Bronchial epithelial cell (primary cell): ENCODE measurements at regions not wholly inside any gene's neighbourhood (a gene's known extent, or its start where the extent isn't known, plus 50 kb on each side); places are given as distances from the start of the nearest gene placed in this dataset.
"Not testable (repeated sequence)": the region's sequence is repeated elsewhere in the genome, so short reads cannot be mapped to it uniquely, and the experiment has no call there.

Source experiments
- DNase-seq: peaks from one replicate; pipeline ENCODE4 v3.0.0-alpha.2; 2010; ENCODE audit warnings: low read depth
- FAIRE-seq: peaks from 2 replicates; lab custom pipeline; 2011; peaks lifted over from hg19 to GRCh38; lab: Jason Lieb, UNC
- H3K27me3 ChIP-seq: 2 replicates; pipeline ENCODE4 v1.5.1; 2011; ENCODE audit warnings: low read length; ENCODE audit not compliant: control insufficient read depth, insufficient read depth
- H3K36me3 ChIP-seq: 2 replicates; pipeline ENCODE4 v1.5.1; 2011; ENCODE audit warnings: low read length; ENCODE audit not compliant: control insufficient read depth, insufficient read depth
- H3K4me3 ChIP-seq: 2 replicates; pipeline ENCODE4 v1.5.1; 2011; ENCODE audit warnings: mild to moderate bottlenecking, low read depth, low read length, control low read depth
- TF ChIP-seq, protein P1 (sequence below): IDR thresholded peaks from 2 replicates; pipeline ENCODE4 v1.5.1; 2011; ENCODE audit warnings: mild to moderate bottlenecking, moderate library complexity, low read length, control low read depth, inconsistent platforms; ENCODE audit not compliant: insufficient read depth, severe bottlenecking

DNA sequence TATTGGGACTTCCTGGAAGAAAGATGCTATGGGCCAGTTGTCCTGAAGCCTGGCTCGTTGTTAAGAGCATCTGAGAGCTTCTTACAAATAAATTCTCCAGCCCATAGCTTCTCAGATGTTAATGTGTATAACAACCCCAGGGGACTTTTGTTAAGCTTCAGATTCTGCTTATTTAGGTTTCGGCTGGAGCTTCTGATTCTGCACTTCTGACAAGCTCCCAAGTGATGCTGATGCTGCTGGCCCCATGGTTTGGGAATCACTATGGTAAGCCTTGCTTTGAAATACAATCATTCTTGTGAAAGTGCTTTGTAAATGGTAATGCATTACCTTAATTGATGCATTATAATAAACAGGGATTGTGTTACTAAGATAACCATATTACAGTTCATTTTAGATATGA, 281.8 kb upstream of the PLD5 start:
- Histone ChIP-seq H3K4me3 (no peak overlapping the region), H3K27me3 (no peaks in the 10 kb centered on the region), H3K36me3 (no peaks in the 10 kb centered on the region)
- DNase-seq: no peak
- FAIRE-seq: no peak
- TF ChIP-seq, protein P1, sequence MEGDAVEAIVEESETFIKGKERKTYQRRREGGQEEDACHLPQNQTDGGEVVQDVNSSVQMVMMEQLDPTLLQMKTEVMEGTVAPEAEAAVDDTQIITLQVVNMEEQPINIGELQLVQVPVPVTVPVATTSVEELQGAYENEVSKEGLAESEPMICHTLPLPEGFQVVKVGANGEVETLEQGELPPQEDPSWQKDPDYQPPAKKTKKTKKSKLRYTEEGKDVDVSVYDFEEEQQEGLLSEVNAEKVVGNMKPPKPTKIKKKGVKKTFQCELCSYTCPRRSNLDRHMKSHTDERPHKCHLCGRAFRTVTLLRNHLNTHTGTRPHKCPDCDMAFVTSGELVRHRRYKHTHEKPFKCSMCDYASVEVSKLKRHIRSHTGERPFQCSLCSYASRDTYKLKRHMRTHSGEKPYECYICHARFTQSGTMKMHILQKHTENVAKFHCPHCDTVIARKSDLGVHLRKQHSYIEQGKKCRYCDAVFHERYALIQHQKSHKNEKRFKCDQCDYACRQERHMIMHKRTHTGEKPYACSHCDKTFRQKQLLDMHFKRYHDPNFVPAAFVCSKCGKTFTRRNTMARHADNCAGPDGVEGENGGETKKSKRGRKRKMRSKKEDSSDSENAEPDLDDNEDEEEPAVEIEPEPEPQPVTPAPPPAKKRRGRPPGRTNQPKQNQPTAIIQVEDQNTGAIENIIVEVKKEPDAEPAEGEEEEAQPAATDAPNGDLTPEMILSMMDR: no peak

DNA sequence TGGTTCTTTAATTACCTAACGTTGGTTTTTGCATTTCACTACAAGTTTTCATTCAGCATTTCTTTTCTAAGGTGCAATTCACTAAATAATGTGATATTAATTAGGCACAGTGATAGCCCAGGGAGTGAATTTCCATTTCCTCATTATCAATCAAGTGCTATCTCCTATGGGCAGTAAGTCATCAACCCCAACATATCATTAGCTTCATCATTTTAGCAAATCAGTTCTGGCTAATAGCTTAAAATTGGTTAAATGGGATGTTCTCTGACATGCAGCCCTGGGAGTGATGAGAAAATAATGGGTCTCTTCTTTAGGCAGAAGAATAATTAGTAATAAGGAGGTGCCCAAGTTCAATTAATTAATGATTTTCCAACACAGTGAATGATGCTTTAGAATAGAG, 280.9 kb upstream of the PLD5 start:
- H3K4me3 ChIP-seq, H3K36me3 ChIP-seq, FAIRE-seq, DNase-seq, H3K27me3 ChIP-seq: not testable (repeated sequence)

DNA sequence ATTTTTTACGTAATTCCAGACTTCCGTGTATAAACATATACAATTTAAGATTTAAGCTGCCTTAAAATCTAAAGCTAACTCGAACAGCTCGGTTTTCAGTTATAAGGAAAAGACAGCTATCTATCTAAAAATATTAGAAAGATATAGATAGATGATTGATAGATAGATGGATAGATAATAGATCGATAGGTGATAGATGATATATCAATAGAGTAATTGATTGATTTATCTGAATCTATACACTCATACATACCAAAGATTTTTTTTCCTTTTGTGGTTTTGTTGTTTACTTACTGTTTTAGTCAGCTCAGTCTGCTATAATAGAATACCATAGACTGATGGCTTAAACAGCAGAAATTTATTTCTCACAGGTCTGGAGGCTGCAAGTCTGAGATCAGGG, 278.5 kb upstream of the PLD5 start:
- FAIRE-seq: no peak
- TF ChIP-seq, protein P1: no peak
- no peaks in the 10 kb centered on the region for H3K27me3 ChIP-seq
- no peak overlapping the region for H3K4me3 ChIP-seq
- H3K36me3 ChIP-seq: no peaks in the 10 kb centered on the region
- DNase-seq: no peak

DNA sequence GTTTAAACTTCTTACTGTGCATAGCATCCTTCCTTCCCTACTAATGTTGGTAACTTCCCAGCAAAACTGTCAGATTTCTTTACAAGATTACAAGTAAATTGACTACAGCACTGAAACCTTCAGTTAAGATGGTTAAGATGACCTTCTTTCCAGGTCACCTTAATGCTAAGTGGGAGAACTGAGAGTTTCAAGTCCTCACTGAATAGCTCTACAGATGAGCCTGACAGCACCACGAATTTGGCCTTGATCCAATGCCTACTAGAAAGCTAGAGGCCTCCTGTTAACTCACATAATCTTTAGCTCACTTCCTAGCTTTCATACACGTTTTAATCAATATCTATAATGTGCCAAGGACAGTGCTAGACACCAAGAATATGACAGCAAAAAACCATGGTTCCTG, 276.0 kb upstream of the PLD5 start:
- Histone ChIP-seq H3K27me3 (no peaks in the 10 kb centered on the region), H3K4me3 (no peak overlapping the region), H3K36me3 (no peaks in the 10 kb centered on the region)
- DNase-seq: no peak
- FAIRE-seq: no peak
- TF ChIP-seq, protein P1: no peak

DNA sequence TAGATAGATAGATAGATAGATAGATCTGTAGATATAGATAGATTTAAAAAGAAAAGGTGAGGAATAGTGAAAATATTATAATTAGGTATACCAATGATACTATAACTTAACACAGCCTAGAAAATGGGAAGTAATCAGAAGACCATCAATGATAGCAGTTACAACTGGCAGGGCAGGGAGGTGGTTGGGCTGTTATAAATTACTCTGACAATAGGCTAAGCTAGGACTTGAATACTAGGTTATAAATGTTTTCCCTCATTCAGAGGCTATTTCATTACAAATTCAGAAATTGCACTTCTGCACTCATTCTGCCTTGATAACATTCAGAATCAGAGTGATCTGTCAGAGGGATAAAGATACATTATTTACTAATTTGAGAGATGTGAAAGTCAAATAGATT, 273.4 kb upstream of the PLD5 start:
- DNase-seq (no peak), FAIRE-seq (no peak)
- Histone ChIP-seq H3K36me3 (no peaks in the 10 kb centered on the region), H3K4me3 (no peak overlapping the region), H3K27me3 (no peaks in the 10 kb centered on the region)
- TF ChIP-seq, protein P1: no peak

DNA sequence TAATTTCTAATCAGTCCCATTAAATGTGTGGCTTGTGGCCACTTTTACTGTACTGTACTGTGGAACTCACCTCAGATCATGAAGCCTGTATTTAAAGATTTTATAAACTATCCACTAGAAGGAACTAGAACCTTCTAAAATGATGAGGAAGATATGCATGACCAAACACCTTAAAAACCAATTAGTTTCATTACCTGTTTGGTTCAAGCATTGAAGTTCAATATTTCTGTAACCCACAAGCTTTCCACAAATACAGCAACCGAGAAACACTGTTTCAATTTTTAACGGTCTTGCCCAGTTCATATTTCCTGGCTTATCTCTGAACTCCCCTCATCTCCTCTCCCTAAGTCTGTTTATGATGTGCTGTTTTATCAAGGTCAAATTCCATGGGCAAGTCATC, 264.3 kb upstream of the PLD5 start:
- TF ChIP-seq, protein P1: no peak
- no peak overlapping the region for H3K4me3 ChIP-seq
- DNase-seq: no peak
- no peaks in the 10 kb centered on the region for H3K27me3 ChIP-seq
- no peaks in the 10 kb centered on the region for H3K36me3 ChIP-seq
- no peak for FAIRE-seq
